Neural cell (in vitro differentiated cells): ENCODE measurements at regions not wholly inside any gene's neighbourhood (a gene's known extent, or its start where the extent isn't known, plus 50 kb on each side); places are given as distances from the start of the nearest gene placed in this dataset.

Experiments used
- H2AFZ ChIP-seq: fragments of 200-600, 300-800 bp; sonication (generic), shearing (Covaris generic); 2 replicates; pipeline ENCODE4 v1.6.0; 2014; ENCODE audit warnings: low read depth, mild to moderate bottlenecking, antibody characterized with exemption, low read length, moderate library complexity
- H3F3A ChIP-seq: fragments of 200-600 bp; shearing (Covaris generic); 2 replicates; pipeline ENCODE4 v1.6.1; 2016; ENCODE audit warnings: mild to moderate bottlenecking, moderate library complexity, mixed read lengths, antibody characterized with exemption, low read length; ENCODE audit not compliant: insufficient read depth, poor library complexity, severe bottlenecking
- H3K27ac ChIP-seq: fragments of 200-600, 300-800 bp; sonication (generic), shearing (Covaris generic); 2 replicates; pipeline ENCODE4 v1.5.1; 2014; ENCODE audit warnings: mild to moderate bottlenecking, low read length, moderate library complexity
- H3K27me3 ChIP-seq: fragments of 300-800, 200-600 bp; sonication (generic), shearing (Covaris generic); 2 replicates; pipeline ENCODE4 v1.6.0; 2014; ENCODE audit warnings: mild to moderate bottlenecking, low read depth, low read length, moderate library complexity; ENCODE audit not compliant: insufficient read depth
- H3K36me3 ChIP-seq: fragments of 300-800, 200-600 bp; sonication (generic), shearing (Covaris generic); 2 replicates; pipeline ENCODE4 v1.5.1; 2014; ENCODE audit warnings: mild to moderate bottlenecking, antibody characterized with exemption, low read length, moderate library complexity; ENCODE audit not compliant: insufficient read depth
- H3K4me2 ChIP-seq: fragments of 300-800, 200-600 bp; sonication (generic), shearing (Covaris generic); 2 replicates; pipeline ENCODE4 v1.6.0; 2014; ENCODE audit warnings: mild to moderate bottlenecking, low read length
- H3K4me3 ChIP-seq: fragments of 300-800, 200-600 bp; sonication (generic), shearing (Covaris generic); 2 replicates; pipeline ENCODE4 v1.5.1; 2014; ENCODE audit warnings: mild to moderate bottlenecking, low read length, moderate library complexity
- H3K79me2 ChIP-seq: fragments of 200-600 bp; shearing (Covaris generic); replicated peaks from 2 replicates; pipeline ENCODE4 v1.6.0; 2014; ENCODE audit warnings: mild to moderate bottlenecking, low read length, moderate library complexity; ENCODE audit not compliant: insufficient read depth
- H3K9ac ChIP-seq: fragments of 300-800, 200-600 bp; sonication (generic), shearing (Covaris generic); 2 replicates; pipeline ENCODE4 v1.6.1; 2016; ENCODE audit warnings: mild to moderate bottlenecking, low read length, mixed read lengths
- H3K9me2 ChIP-seq: fragments of 200-600 bp; shearing (Covaris generic); 2 replicates; pipeline ENCODE4 v1.6.1; 2016; ENCODE audit warnings: mild to moderate bottlenecking, low read length, mixed read lengths; ENCODE audit not compliant: insufficient read depth
- H3K9me3 ChIP-seq: fragments of 200-600, 300-800 bp; sonication (generic), shearing (Covaris generic); 2 replicates; pipeline ENCODE4 v1.6.1; 2016; ENCODE audit warnings: mild to moderate bottlenecking, mixed run types, low read length, moderate library complexity, mixed read lengths
- H4K20me1 ChIP-seq: fragments of 200-600 bp; shearing (Covaris generic); 2 replicates; pipeline ENCODE4 v1.6.1; 2016; ENCODE audit warnings: mild to moderate bottlenecking, mixed run types; ENCODE audit not compliant: insufficient read depth
- EP300 ChIP-seq: fragments of 450-650 bp; conservative IDR thresholded peaks from 2 replicates; pipeline ENCODE4 v1.6.1; 2014; ENCODE audit warnings: antibody characterized with exemption, mild to moderate bottlenecking, moderate library complexity; ENCODE audit not compliant: poor library complexity, severe bottlenecking
- EZH2 ChIP-seq: fragments of 200-600, 300-800 bp; shearing (Covaris generic), sonication (generic); IDR thresholded peaks from 2 replicates; pipeline ENCODE4 v1.6.1; 2014; ENCODE audit warnings: antibody characterized with exemption, low read length, borderline replicate concordance, mild to moderate bottlenecking; ENCODE audit not compliant: insufficient read depth, poor library complexity, severe bottlenecking
- MXI1 ChIP-seq: fragments of 450-650 bp; conservative IDR thresholded peaks from 2 replicates; pipeline ENCODE4 v1.6.1; 2014; ENCODE audit warnings: antibody characterized with exemption, mild to moderate bottlenecking; ENCODE audit not compliant: poor library complexity, severe bottlenecking
- POLR2AphosphoS5 ChIP-seq: IDR thresholded peaks from 2 replicates; pipeline ENCODE4 v1.6.1; 2012
- RAD21 ChIP-seq: fragments of 450-650 bp; conservative IDR thresholded peaks from 2 replicates; pipeline ENCODE4 v1.6.1; 2014; ENCODE audit warnings: antibody characterized with exemption, mild to moderate bottlenecking, moderate library complexity
- SMC3 ChIP-seq: fragments of 450-650 bp; conservative IDR thresholded peaks from 2 replicates; pipeline ENCODE4 v1.6.1; 2014; ENCODE audit warnings: antibody characterized with exemption, mild to moderate bottlenecking, moderate library complexity; ENCODE audit not compliant: poor library complexity
- TAF1 ChIP-seq: IDR thresholded peaks from 2 replicates; pipeline ENCODE4 v1.6.1; 2012; ENCODE audit warnings: low read depth
- TF ChIP-seq, protein P1 (sequence below): IDR thresholded peaks from 2 replicates; pipeline ENCODE4 v1.6.1; 2012; ENCODE audit warnings: borderline replicate concordance
- TF ChIP-seq, protein P2 (sequence below): fragments of 450-650 bp; IDR thresholded peaks from 2 replicates; pipeline ENCODE4 v1.5.1; 2014; ENCODE audit warnings: antibody characterized with exemption, mild to moderate bottlenecking, moderate library complexity; ENCODE audit not compliant: poor library complexity, severe bottlenecking

DNA sequence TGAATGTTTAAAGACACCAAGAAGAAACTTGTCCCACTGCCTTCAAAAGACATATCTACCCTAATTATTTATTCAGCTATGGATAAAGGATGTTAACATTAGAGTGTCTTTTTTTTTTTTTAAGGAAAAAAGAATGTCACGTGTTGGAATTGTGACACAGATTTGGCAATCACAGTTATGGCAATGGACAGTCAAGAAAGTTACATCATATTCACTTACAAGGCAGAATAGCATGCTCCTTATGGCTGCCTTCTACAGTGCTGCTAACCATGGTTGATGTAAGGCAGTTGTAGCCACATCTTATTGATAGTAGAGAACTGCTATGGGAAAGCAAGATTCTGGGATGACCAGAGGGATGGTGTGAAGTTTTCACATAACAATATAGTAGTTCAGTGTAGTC, 128.8 kb upstream of the ZBTB20 start:
- Histone ChIP-seq H3K9me3 (no peaks in the 10 kb centered on the region), H2AFZ (no peak overlapping the region), H3K4me2 (no peak overlapping the region), H3K9me2 (no peaks in the 10 kb centered on the region), H3K27me3 (no peaks in the 10 kb centered on the region), H3K9ac (no peak overlapping the region), H3F3A (peaks cover 8% of the 10 kb centered on the region), H3K36me3 (no peaks in the 10 kb centered on the region), H3K4me3 (no peak overlapping the region), H4K20me1 (no peaks in the 10 kb centered on the region), H3K27ac (no peak overlapping the region), H3K79me2 (no peaks in the 10 kb centered on the region)
- TF ChIP-seq POLR2AphosphoS5, result no peak

DNA sequence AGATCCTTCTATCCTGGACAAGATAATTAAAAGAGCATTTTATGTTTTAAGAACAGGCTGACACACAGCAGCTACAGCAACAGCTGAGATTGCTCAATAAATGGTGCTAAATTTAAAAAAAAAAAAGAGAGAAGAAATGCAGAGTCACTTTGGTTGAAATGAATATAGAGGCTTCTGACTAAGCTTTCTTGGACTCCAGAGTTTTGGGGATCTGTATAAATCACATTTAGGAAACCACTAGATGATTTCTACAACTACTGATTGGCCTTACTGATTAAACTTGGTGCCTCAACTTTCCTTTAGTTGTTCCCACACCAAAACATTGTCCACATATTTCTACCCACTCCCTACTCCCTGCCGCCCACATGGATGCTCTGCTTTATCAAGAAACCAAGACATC, 132.9 kb upstream of the ZBTB20 start:
- Histone ChIP-seq H3K27me3 (no peaks in the 10 kb centered on the region), H3K36me3 (no peaks in the 10 kb centered on the region), H3K9ac (no peak overlapping the region), H3K27ac (no peak overlapping the region), H3K9me3 (no peaks in the 10 kb centered on the region), H3K79me2 (no peaks in the 10 kb centered on the region), H4K20me1 (no peaks in the 10 kb centered on the region), H3F3A (no peaks in the 10 kb centered on the region), H3K4me2 (no peak overlapping the region), H3K4me3 (no peak overlapping the region), H3K9me2 (no peaks in the 10 kb centered on the region), H2AFZ (no peak overlapping the region)
- TF ChIP-seq RAD21, result no peak
- TF ChIP-seq, protein P1, sequence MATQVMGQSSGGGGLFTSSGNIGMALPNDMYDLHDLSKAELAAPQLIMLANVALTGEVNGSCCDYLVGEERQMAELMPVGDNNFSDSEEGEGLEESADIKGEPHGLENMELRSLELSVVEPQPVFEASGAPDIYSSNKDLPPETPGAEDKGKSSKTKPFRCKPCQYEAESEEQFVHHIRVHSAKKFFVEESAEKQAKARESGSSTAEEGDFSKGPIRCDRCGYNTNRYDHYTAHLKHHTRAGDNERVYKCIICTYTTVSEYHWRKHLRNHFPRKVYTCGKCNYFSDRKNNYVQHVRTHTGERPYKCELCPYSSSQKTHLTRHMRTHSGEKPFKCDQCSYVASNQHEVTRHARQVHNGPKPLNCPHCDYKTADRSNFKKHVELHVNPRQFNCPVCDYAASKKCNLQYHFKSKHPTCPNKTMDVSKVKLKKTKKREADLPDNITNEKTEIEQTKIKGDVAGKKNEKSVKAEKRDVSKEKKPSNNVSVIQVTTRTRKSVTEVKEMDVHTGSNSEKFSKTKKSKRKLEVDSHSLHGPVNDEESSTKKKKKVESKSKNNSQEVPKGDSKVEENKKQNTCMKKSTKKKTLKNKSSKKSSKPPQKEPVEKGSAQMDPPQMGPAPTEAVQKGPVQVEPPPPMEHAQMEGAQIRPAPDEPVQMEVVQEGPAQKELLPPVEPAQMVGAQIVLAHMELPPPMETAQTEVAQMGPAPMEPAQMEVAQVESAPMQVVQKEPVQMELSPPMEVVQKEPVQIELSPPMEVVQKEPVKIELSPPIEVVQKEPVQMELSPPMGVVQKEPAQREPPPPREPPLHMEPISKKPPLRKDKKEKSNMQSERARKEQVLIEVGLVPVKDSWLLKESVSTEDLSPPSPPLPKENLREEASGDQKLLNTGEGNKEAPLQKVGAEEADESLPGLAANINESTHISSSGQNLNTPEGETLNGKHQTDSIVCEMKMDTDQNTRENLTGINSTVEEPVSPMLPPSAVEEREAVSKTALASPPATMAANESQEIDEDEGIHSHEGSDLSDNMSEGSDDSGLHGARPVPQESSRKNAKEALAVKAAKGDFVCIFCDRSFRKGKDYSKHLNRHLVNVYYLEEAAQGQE, result no peak
- no peak for TF ChIP-seq SMC3
- no peak for TF ChIP-seq EP300
- no peak for TF ChIP-seq TAF1
- TF ChIP-seq EZH2, result no peak
- TF ChIP-seq, protein P2, sequence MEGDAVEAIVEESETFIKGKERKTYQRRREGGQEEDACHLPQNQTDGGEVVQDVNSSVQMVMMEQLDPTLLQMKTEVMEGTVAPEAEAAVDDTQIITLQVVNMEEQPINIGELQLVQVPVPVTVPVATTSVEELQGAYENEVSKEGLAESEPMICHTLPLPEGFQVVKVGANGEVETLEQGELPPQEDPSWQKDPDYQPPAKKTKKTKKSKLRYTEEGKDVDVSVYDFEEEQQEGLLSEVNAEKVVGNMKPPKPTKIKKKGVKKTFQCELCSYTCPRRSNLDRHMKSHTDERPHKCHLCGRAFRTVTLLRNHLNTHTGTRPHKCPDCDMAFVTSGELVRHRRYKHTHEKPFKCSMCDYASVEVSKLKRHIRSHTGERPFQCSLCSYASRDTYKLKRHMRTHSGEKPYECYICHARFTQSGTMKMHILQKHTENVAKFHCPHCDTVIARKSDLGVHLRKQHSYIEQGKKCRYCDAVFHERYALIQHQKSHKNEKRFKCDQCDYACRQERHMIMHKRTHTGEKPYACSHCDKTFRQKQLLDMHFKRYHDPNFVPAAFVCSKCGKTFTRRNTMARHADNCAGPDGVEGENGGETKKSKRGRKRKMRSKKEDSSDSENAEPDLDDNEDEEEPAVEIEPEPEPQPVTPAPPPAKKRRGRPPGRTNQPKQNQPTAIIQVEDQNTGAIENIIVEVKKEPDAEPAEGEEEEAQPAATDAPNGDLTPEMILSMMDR, result no peak
- TF ChIP-seq MXI1, result no peak
- TF ChIP-seq POLR2AphosphoS5, result no peak

DNA sequence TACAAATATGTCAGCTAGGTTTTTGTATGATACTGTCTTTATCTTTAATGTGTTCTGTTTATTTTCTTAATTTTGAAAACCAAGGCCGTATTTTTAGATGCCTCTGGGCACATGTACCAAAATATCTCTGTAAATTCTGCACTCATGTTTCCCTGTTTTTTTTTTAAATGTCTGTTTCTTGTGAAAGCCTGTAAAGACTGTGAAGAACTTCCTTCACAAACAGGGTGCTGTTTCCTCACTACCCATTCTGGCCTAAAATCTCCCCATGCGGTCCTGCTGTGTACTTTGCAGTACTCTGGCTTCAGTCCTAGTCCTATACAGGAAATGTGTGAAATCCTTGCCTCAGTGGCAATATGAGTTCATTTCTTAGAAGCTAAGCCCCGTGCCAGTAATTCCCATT, 133.4 kb upstream of the ZBTB20 start:
- TF ChIP-seq POLR2AphosphoS5 (no peak), RAD21 (no peak), SMC3 (no peak), EZH2 (no peak), TAF1 (no peak)
- TF ChIP-seq, protein P1, result no peak
- TF ChIP-seq, protein P2, result no peak
- no peaks in the 10 kb centered on the region for H3K27me3 ChIP-seq
- no peaks in the 10 kb centered on the region for H4K20me1 ChIP-seq
- H3K27ac ChIP-seq, result no peak overlapping the region
- H3K4me2 ChIP-seq, result no peak overlapping the region
- no peaks in the 10 kb centered on the region for H3K36me3 ChIP-seq
- H3K9me2 ChIP-seq, result no peaks in the 10 kb centered on the region
- no peaks in the 10 kb centered on the region for H3F3A ChIP-seq
- H3K9me3 ChIP-seq, result no peaks in the 10 kb centered on the region
- H3K4me3 ChIP-seq, result no peak overlapping the region
- H3K9ac ChIP-seq, result no peak overlapping the region
- H3K79me2 ChIP-seq, result no peaks in the 10 kb centered on the region
- no peak overlapping the region for H2AFZ ChIP-seq
